ENCODE measurements at regions not wholly inside any gene's neighbourhood (a gene's known extent, or its start where the extent isn't known, plus 50 kb on each side); places are given as distances from the start of the nearest gene placed in this dataset.

GRCh38 chr12:115144425-115144824, 460.4 kb upstream of the TBX3 start:
- Histone ChIP-seq H3K27ac (ENCODE audit: low read depth in 1 of 2, low read length in 2 of 2) (no peak overlapping the region), H3K4me3 (ENCODE audit: low read length in 2 of 2) (no peak overlapping the region), H3K27me3 (ENCODE audit: control insufficient read depth in 1 of 2, insufficient read depth in 2 of 2, low read length in 1 of 2) (no peaks in the 10 kb centered on the region), H3K36me3 (ENCODE audit: control insufficient read depth in 1 of 2, insufficient read depth in 2 of 2, low read length in 1 of 2) (no peaks in the 10 kb centered on the region), H3K4me1 (ENCODE audit: control insufficient read depth in 1 of 2, insufficient read depth in 2 of 2, low read length in 2 of 2) (no peaks in the 10 kb centered on the region), H3K9me3 (ENCODE audit: control insufficient read depth, low read length) (peaks cover 2% of the 10 kb centered on the region)
- intact Hi-C loops (cut with DNase I) = no loop called here
- DNase-seq (no peak), ATAC-seq (ENCODE audit: low FRiP score) (no peak)
- WGBS, 2 donors = 58 to 70% methylated on average over 2 of the region's 2 CpGs

DNA sequence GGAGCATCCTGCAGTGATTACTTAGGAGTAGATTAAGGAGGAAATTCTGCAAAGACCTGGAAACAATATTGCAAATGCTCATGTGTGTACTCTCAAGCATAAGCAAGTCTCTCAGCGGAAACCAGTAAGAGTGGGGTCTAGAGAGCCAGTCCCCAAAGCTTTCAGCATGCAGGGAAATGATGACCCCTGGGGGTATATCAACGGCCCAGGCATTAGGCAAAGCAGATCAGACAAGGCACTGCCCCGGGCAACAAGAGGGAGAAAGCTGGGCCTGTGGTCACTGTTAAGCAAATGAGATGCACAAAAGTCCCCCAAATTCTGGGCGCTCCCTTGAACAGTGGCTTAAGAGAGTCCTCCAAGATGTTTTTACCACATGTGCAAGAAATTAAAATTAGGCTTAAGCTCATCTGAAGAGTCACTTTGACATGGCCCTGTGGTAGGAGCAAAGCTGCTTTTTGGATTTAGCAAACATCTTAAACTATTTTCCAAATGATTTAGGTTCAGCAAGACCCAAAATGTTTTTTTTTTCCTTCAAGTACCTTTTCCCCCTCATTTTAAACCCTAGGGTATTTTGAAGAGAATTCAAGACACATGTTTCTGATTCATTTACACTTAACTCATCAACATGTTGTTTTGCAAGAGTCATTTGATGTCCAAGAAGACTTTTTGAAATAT, 457.1 kb upstream of the TBX3 start:
- Histone ChIP-seq H3K9me3 (ENCODE audit: control insufficient read depth, low read length) (peaks cover 2% of the 10 kb centered on the region), H3K4me3 (ENCODE audit: low read length in 2 of 2) (no peak overlapping the region), H3K36me3 (ENCODE audit: control insufficient read depth in 1 of 2, insufficient read depth in 2 of 2, low read length in 1 of 2) (no peaks in the 10 kb centered on the region), H3K27ac (ENCODE audit: low read depth in 1 of 2, low read length in 2 of 2) (no peak overlapping the region), H3K27me3 (ENCODE audit: control insufficient read depth in 1 of 2, insufficient read depth in 2 of 2, low read length in 1 of 2) (peaks cover 0 to 1% of the 10 kb centered on the region in 2 donors), H3K4me1 (ENCODE audit: control insufficient read depth in 1 of 2, insufficient read depth in 2 of 2, low read length in 2 of 2) (no peaks in the 10 kb centered on the region)
- 87 to 88% methylated on average over 4 of the region's 4 CpGs for WGBS, 2 donors
- ATAC-seq (ENCODE audit: low FRiP score) (no peak), DNase-seq (no peak)
- intact Hi-C loops (cut with DNase I) = no loop called here

- H3K27ac ChIP-seq (ENCODE audit: low read depth in 1 of 2, low read length in 2 of 2) = no peak overlapping the region
- WGBS, 2 donors = 93 to 94% methylated on average over 12 of the region's 12 CpGs
- no peak overlapping the region for H3K4me3 ChIP-seq (ENCODE audit: low read length in 2 of 2)
- ATAC-seq (ENCODE audit: low FRiP score) (no peak), DNase-seq (no peak)
- intact Hi-C loops (cut with DNase I) = no loop called here
- no peaks in the 10 kb centered on the region for H3K36me3 ChIP-seq (ENCODE audit: control insufficient read depth in 1 of 2, insufficient read depth in 2 of 2, low read length in 1 of 2)
- no peaks in the 10 kb centered on the region for H3K4me1 ChIP-seq (ENCODE audit: control insufficient read depth in 1 of 2, insufficient read depth in 2 of 2, low read length in 2 of 2)
- peaks cover 0 to 1% of the 10 kb centered on the region in 2 donors for H3K27me3 ChIP-seq (ENCODE audit: control insufficient read depth in 1 of 2, insufficient read depth in 2 of 2, low read length in 1 of 2)
- H3K9me3 ChIP-seq (ENCODE audit: control insufficient read depth, low read length) = peaks cover 3% of the 10 kb centered on the region
These were observed 454.0 kb upstream of the TBX3 start for GRCh38 chr12:115137812-115138521.

- Histone ChIP-seq H3K27ac (ENCODE audit: low read depth in 1 of 2, low read length in 2 of 2) (no peak overlapping the region), H3K9me3 (ENCODE audit: control insufficient read depth, low read length) (peaks cover 3% of the 10 kb centered on the region), H3K27me3 (ENCODE audit: control insufficient read depth in 1 of 2, insufficient read depth in 2 of 2, low read length in 1 of 2) (peaks cover 0 to 1% of the 10 kb centered on the region in 2 donors), H3K36me3 (ENCODE audit: control insufficient read depth in 1 of 2, insufficient read depth in 2 of 2, low read length in 1 of 2) (no peaks in the 10 kb centered on the region), H3K4me3 (ENCODE audit: low read length in 2 of 2) (no peak overlapping the region), H3K4me1 (ENCODE audit: control insufficient read depth in 1 of 2, insufficient read depth in 2 of 2, low read length in 2 of 2) (no peaks in the 10 kb centered on the region)
- intact Hi-C loops (cut with DNase I) = no loop called here
- DNase-seq = peak in 1 of 2 donors; percentile 66
- WGBS, 2 donors = 1 to 5% methylated on average over 8 of the region's 8 CpGs
- ATAC-seq (ENCODE audit: low FRiP score) = peak; percentile 80
These were observed 451.8 kb upstream of the TBX3 start for GRCh38 chr12:115135800-115136211.

GRCh38 chr12:115134298-115134697, 450.3 kb upstream of the TBX3 start:
- WGBS, 2 donors = 94% methylated on average over 1 of the region's 1 CpG
- H3K27me3 ChIP-seq (ENCODE audit: control insufficient read depth in 1 of 2, insufficient read depth in 2 of 2, low read length in 1 of 2) = peaks cover 0 to 1% of the 10 kb centered on the region in 2 donors
- peaks cover 6% of the 10 kb centered on the region for H3K9me3 ChIP-seq (ENCODE audit: control insufficient read depth, low read length)
- intact Hi-C loops (cut with DNase I) = no loop called here
- ATAC-seq (ENCODE audit: low FRiP score) (no peak), DNase-seq (no peak)
- no peak overlapping the region for H3K4me3 ChIP-seq (ENCODE audit: low read length in 2 of 2)
- no peak overlapping the region for H3K27ac ChIP-seq (ENCODE audit: low read depth in 1 of 2, low read length in 2 of 2)
- no peaks in the 10 kb centered on the region for H3K4me1 ChIP-seq (ENCODE audit: control insufficient read depth in 1 of 2, insufficient read depth in 2 of 2, low read length in 2 of 2)
- no peaks in the 10 kb centered on the region for H3K36me3 ChIP-seq (ENCODE audit: control insufficient read depth in 1 of 2, insufficient read depth in 2 of 2, low read length in 1 of 2)

DNA sequence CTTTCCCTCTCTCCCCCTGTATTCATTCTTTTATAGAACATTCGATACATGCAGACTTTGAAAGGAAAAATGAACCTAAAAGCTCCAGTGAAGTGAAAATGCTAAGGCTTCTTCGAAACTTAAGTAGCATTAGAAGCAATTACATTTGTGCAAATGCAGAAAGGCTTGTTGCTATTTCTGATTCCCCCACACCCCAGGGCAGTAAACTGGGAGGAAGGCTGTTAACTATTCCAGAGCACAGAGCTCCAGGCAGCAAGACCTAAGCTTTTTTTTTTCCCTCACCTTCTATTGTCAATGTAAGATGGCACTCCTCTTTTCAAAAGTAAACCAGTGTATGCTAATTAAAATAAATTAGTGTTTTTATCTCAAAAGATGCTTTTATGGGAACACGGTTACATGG, 448.9 kb upstream of the TBX3 start:
- intact Hi-C loops (cut with DNase I) = no loop called here
- no peak for DNase-seq
- H3K27ac ChIP-seq (ENCODE audit: low read depth in 1 of 2, low read length in 2 of 2) = no peak overlapping the region
- no peak overlapping the region for H3K4me3 ChIP-seq (ENCODE audit: low read length in 2 of 2)
- no peak for ATAC-seq (ENCODE audit: low FRiP score)
- H3K36me3 ChIP-seq (ENCODE audit: control insufficient read depth in 1 of 2, insufficient read depth in 2 of 2, low read length in 1 of 2) = no peaks in the 10 kb centered on the region
- peaks cover 6% of the 10 kb centered on the region for H3K9me3 ChIP-seq (ENCODE audit: control insufficient read depth, low read length)
- WGBS, 2 donors = 94% methylated on average over 3 of the region's 3 CpGs
- no peaks in the 10 kb centered on the region for H3K27me3 ChIP-seq (ENCODE audit: control insufficient read depth in 1 of 2, insufficient read depth in 2 of 2, low read length in 1 of 2)
- no peaks in the 10 kb centered on the region for H3K4me1 ChIP-seq (ENCODE audit: control insufficient read depth in 1 of 2, insufficient read depth in 2 of 2, low read length in 2 of 2)

DNA sequence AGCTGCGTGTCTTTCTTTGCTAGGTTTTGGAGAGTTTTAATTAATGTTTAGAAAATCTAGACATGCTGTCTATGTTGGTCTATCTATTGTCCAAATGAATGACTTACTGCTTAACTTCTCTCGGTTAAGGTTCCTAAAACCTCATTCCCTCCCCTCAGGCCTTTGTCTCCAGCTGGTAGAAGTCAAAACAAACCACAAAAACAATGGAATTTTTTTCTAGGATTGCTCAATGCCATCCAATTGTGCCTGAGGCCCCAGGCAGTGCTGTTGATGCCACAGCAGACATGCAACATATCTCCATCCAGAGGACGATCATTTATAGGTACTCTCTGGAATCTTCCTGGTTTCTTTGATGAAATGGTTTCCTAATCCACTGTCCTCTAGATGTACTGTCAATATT, 448.2 kb upstream of the TBX3 start:
- Histone ChIP-seq H3K4me3 (ENCODE audit: low read length in 2 of 2) (no peak overlapping the region), H3K9me3 (ENCODE audit: control insufficient read depth, low read length) (peaks cover 6% of the 10 kb centered on the region), H3K27ac (ENCODE audit: low read depth in 1 of 2, low read length in 2 of 2) (no peak overlapping the region), H3K36me3 (ENCODE audit: control insufficient read depth in 1 of 2, insufficient read depth in 2 of 2, low read length in 1 of 2) (no peaks in the 10 kb centered on the region), H3K4me1 (ENCODE audit: control insufficient read depth in 1 of 2, insufficient read depth in 2 of 2, low read length in 2 of 2) (no peaks in the 10 kb centered on the region), H3K27me3 (ENCODE audit: control insufficient read depth in 1 of 2, insufficient read depth in 2 of 2, low read length in 1 of 2) (no peaks in the 10 kb centered on the region)
- DNase-seq = no peak
- intact Hi-C loops (cut with DNase I) = no loop called here
- no peak for ATAC-seq (ENCODE audit: low FRiP score)
- WGBS, 2 donors = 75 to 86% methylated on average over 3 of the region's 3 CpGs

GRCh38 chr12:115129727-115130126, 445.8 kb upstream of the TBX3 start:
- Histone ChIP-seq H3K4me1 (ENCODE audit: control insufficient read depth in 1 of 2, insufficient read depth in 2 of 2, low read length in 2 of 2) (no peaks in the 10 kb centered on the region), H3K4me3 (ENCODE audit: low read length in 2 of 2) (no peak overlapping the region), H3K9me3 (ENCODE audit: control insufficient read depth, low read length) (peaks cover 6% of the 10 kb centered on the region), H3K36me3 (ENCODE audit: control insufficient read depth in 1 of 2, insufficient read depth in 2 of 2, low read length in 1 of 2) (no peaks in the 10 kb centered on the region), H3K27me3 (ENCODE audit: control insufficient read depth in 1 of 2, insufficient read depth in 2 of 2, low read length in 1 of 2) (no peaks in the 10 kb centered on the region), H3K27ac (ENCODE audit: low read depth in 1 of 2, low read length in 2 of 2) (no peak overlapping the region)
- ATAC-seq (ENCODE audit: low FRiP score) (no peak), DNase-seq (no peak)
- WGBS, 2 donors = 91 to 94% methylated on average over 1 of the region's 1 CpG
- intact Hi-C loops (cut with DNase I) = no loop called here

DNA sequence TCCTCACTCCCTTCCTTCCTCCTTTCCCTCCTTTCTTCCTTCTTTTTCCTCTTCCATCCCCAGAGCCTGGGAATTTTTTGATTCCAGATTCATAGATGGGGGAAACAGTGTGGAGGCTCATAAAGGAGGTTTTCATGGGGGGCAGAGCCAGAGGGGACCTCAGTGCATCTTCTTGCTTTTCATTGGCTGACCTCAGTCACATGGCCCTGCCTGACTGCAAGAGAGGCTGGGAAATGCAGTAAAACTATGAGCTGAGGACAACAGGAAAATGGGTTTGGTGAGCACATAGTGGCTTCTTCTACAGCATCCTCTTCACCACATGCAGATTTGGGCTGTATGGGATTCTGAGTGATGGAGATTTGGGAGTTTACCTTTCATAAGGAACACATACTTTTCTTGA, 437.1 kb upstream of the TBX3 start:
- ATAC-seq (ENCODE audit: low FRiP score) = no peak
- no peaks in the 10 kb centered on the region for H3K27me3 ChIP-seq (ENCODE audit: control insufficient read depth in 1 of 2, insufficient read depth in 2 of 2, low read length in 1 of 2)

More for the DNA sequence above, 437.1 kb upstream of the TBX3 start:
- no peaks in the 10 kb centered on the region for H3K36me3 ChIP-seq (ENCODE audit: control insufficient read depth in 1 of 2, insufficient read depth in 2 of 2, low read length in 1 of 2)
- H3K9me3 ChIP-seq (ENCODE audit: control insufficient read depth, low read length) = no peaks in the 10 kb centered on the region
- H3K27ac ChIP-seq (ENCODE audit: low read depth in 1 of 2, low read length in 2 of 2) = no peak overlapping the region
- no peak for DNase-seq
- no peak overlapping the region for H3K4me3 ChIP-seq (ENCODE audit: low read length in 2 of 2)
- no peaks in the 10 kb centered on the region for H3K4me1 ChIP-seq (ENCODE audit: control insufficient read depth in 1 of 2, insufficient read depth in 2 of 2, low read length in 2 of 2)
- intact Hi-C loops (cut with DNase I) = no loop called here

Measured in aorta (tissue), 5 donors.